ENCODE measurements at regions not wholly inside any gene's neighbourhood (a gene's known extent, or its start where the extent isn't known, plus 50 kb on each side); places are given as distances from the start of the nearest gene placed in this dataset.

DNA sequence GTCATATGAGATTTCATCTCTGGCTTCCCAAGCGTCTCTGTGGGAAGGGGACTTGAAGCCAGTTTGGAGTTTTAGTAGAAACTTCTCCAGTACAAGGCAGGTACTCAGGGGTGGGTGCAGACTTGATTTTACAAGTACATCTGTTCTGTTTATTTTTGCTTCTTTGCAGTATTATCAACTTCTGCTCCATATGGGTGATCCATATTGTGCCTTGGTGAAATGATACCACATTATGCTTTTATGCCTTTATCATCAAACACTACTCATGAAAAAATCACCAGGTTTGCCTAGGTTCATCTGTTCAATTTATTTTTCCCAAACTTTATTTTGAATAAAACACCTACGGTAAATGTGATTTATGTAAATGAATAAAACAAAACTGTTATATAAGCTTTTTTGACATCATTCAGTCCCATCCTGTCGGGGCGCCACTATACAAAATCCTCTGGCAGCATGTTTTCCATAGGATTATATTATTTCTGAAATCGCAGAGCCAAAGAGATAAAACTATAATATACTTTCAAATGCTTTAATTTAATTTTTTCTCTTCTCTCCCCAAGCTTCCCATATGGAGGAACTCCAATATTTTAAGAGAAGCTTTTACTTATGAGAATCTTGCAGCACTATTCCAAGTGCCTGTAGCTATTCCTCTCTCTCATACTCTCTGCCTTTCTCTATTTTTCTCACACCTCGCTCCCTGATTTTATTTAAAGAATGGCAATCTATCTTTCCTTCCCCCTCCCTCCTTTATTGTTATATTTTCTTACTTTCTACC, 490.9 kb downstream of the RNF144A start:
- no peak for TF ChIP-seq POLR2AphosphoS5 (IDR thresholded peaks at IDR 0.05; ENCODE audit: low read depth, low read length)
- TF ChIP-seq, protein P1, sequence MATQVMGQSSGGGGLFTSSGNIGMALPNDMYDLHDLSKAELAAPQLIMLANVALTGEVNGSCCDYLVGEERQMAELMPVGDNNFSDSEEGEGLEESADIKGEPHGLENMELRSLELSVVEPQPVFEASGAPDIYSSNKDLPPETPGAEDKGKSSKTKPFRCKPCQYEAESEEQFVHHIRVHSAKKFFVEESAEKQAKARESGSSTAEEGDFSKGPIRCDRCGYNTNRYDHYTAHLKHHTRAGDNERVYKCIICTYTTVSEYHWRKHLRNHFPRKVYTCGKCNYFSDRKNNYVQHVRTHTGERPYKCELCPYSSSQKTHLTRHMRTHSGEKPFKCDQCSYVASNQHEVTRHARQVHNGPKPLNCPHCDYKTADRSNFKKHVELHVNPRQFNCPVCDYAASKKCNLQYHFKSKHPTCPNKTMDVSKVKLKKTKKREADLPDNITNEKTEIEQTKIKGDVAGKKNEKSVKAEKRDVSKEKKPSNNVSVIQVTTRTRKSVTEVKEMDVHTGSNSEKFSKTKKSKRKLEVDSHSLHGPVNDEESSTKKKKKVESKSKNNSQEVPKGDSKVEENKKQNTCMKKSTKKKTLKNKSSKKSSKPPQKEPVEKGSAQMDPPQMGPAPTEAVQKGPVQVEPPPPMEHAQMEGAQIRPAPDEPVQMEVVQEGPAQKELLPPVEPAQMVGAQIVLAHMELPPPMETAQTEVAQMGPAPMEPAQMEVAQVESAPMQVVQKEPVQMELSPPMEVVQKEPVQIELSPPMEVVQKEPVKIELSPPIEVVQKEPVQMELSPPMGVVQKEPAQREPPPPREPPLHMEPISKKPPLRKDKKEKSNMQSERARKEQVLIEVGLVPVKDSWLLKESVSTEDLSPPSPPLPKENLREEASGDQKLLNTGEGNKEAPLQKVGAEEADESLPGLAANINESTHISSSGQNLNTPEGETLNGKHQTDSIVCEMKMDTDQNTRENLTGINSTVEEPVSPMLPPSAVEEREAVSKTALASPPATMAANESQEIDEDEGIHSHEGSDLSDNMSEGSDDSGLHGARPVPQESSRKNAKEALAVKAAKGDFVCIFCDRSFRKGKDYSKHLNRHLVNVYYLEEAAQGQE (IDR thresholded peaks at IDR 0.05; ENCODE audit: insufficient read depth in 1 of 2, low read depth in 2 of 2, low read length in 2 of 2), result no peak
